Effector memory CD4-positive, alpha-beta T cell (primary cell): ENCODE measurements at regions not wholly inside any gene's neighbourhood (a gene's known extent, or its start where the extent isn't known, plus 50 kb on each side); places are given as distances from the start of the nearest gene placed in this dataset.
"Not testable (repeated sequence)": the region's sequence is repeated elsewhere in the genome, so short reads cannot be mapped to it uniquely, and the experiment has no call there.

Experiments used
- DNase-seq, 3 donors: peaks; one replicate each; pipeline ENCODE4 v3.0.0-alpha.2; 2020
- H3K27ac ChIP-seq: 2 replicates; pipeline ENCODE4 v1.7.0; 2013; ENCODE audit warnings: mild to moderate bottlenecking, low read length, moderate library complexity; ENCODE audit not compliant: insufficient read depth, poor library complexity, severe bottlenecking
- H3K27me3 ChIP-seq: replicated peaks from 2 replicates; pipeline ENCODE4 v1.7.0; 2013; ENCODE audit warnings: mild to moderate bottlenecking, low read length; ENCODE audit not compliant: insufficient read depth, control insufficient read depth, poor library complexity, severe bottlenecking
- H3K36me3 ChIP-seq: 2 replicates; pipeline ENCODE4 v1.7.0; 2013; ENCODE audit warnings: mild to moderate bottlenecking, low read length, moderate library complexity; ENCODE audit not compliant: control insufficient read depth, insufficient read depth
- H3K4me1 ChIP-seq: 2 replicates; pipeline ENCODE4 v1.7.0; 2013; ENCODE audit warnings: low read length, mild to moderate bottlenecking; ENCODE audit not compliant: control insufficient read depth, insufficient read depth, poor library complexity, severe bottlenecking
- H3K4me3 ChIP-seq: 2 replicates; pipeline ENCODE4 v1.7.0; 2013; ENCODE audit warnings: low read length, low read depth, mild to moderate bottlenecking; ENCODE audit not compliant: insufficient read depth, poor library complexity, severe bottlenecking
- H3K9me3 ChIP-seq: 2 replicates; pipeline ENCODE4 v1.7.0; 2013; ENCODE audit warnings: mild to moderate bottlenecking, low read length, moderate library complexity; ENCODE audit not compliant: control insufficient read depth

- DNase-seq, result no peak
- H3K4me1 ChIP-seq, result no peaks in the 10 kb centered on the region
- no peaks in the 10 kb centered on the region for H3K36me3 ChIP-seq
- H3K9me3 ChIP-seq, result no peaks in the 10 kb centered on the region
- H3K27ac ChIP-seq, result no peak overlapping the region
- H3K27me3 ChIP-seq, result no peaks in the 10 kb centered on the region
- H3K4me3 ChIP-seq, result no peak overlapping the region
Measured at GRCh38 chrX:13387666-13388494, 68.0 kb upstream of the ATXN3L start.

DNA sequence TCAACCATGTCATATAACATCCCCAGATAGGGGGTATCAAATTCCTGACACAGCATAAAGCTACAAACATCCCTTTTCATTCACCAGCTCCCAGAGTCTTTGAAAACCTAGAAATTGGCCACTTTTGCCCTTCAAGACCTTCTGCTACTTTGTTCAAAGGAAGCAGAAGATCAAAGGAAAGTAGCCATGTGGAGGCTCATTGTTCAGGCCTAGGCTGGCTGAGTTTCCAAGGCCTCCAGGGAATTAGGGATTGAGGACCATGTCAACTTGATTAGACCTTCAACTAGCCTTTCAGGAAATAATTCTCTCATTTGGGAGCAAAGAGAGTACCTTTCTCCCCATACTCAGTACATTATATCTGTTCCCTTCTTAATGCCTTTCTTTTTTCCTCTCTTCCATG is 66.8 kb upstream of the ATXN3L start:
- H3K27ac ChIP-seq, result no peak overlapping the region

DNA sequence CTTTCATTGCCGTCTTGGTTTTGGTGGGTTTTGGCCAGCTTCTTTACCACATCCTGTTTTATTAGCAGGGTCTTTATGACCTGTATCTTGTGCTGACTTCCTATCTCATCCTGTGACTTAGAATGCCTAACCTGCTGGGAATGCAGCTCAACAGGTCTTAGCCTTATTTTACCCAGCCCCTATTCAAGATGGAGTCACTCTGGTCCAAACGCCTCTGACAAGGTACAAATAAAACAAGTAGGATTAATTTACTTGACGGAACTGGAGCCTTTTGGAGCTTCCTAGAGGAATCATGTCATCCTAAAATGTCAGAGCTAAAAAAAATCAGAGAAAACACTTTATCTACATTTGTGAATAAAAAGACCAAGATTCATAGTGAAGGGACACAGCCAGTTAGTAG is 66.2 kb upstream of the ATXN3L start:
- Histone ChIP-seq H3K27me3 (no peaks in the 10 kb centered on the region), H3K9me3 (no peaks in the 10 kb centered on the region), H3K4me1 (no peaks in the 10 kb centered on the region)

More for the DNA sequence above, 66.8 kb upstream of the ATXN3L start:
- Histone ChIP-seq H3K36me3 (no peaks in the 10 kb centered on the region), H3K4me1 (no peaks in the 10 kb centered on the region), H3K27me3 (no peaks in the 10 kb centered on the region), H3K4me3 (no peak overlapping the region), H3K9me3 (no peaks in the 10 kb centered on the region)
- no peak for DNase-seq

GRCh38 chrX:13383907-13384306 is 64.1 kb upstream of the ATXN3L start:
- Histone ChIP-seq H3K36me3 (no peaks in the 10 kb centered on the region), H3K27ac (no peak overlapping the region), H3K4me3 (no peak overlapping the region), H3K27me3 (no peaks in the 10 kb centered on the region), H3K9me3 (no peaks in the 10 kb centered on the region), H3K4me1 (no peaks in the 10 kb centered on the region)
- no peak for DNase-seq

More for the DNA sequence above, 66.2 kb upstream of the ATXN3L start:
- no peak for DNase-seq
- Histone ChIP-seq H3K36me3 (no peaks in the 10 kb centered on the region), H3K4me3 (no peak overlapping the region), H3K27ac (no peak overlapping the region)

GRCh38 chrX:13381514-13381913 is 61.7 kb upstream of the ATXN3L start:
- Histone ChIP-seq H3K36me3 (no peaks in the 10 kb centered on the region), H3K9me3 (no peaks in the 10 kb centered on the region), H3K27me3 (no peaks in the 10 kb centered on the region), H3K27ac (no peak overlapping the region), H3K4me3 (no peak overlapping the region), H3K4me1 (no peaks in the 10 kb centered on the region)
- DNase-seq, result no peak

DNA sequence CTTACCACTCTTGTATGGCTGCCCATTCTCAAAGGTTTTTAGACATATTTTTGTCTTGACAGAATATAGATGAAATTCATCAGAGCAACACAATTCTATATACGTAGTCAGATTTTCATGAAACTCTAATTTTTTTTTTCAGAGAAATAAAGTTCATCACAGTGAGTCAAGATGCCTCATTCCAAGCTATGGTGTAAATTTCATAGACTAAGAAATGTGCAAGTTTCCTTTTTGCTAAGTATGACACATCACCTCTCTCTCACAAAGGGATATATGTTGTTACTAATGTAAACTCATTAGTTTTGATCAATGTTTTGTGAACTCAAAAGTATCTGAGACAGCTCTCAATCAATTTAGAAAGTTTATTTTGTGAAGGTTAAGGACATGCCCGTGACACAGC is 60.4 kb upstream of the ATXN3L start:
- no peaks in the 10 kb centered on the region for H3K9me3 ChIP-seq
- H3K27ac ChIP-seq, result no peak overlapping the region
- H3K4me3 ChIP-seq, result no peak overlapping the region
- no peaks in the 10 kb centered on the region for H3K4me1 ChIP-seq
- no peaks in the 10 kb centered on the region for H3K36me3 ChIP-seq
- no peak for DNase-seq
- H3K27me3 ChIP-seq, result no peaks in the 10 kb centered on the region

GRCh38 chrX:13378562-13379518 is 59.0 kb upstream of the ATXN3L start:
- H3K36me3 ChIP-seq, H3K27me3 ChIP-seq, H3K4me1 ChIP-seq, H3K4me3 ChIP-seq, H3K9me3 ChIP-seq, DNase-seq, H3K27ac ChIP-seq: not testable (repeated sequence)

- Histone ChIP-seq H3K27me3 (no peaks in the 10 kb centered on the region), H3K36me3 (no peaks in the 10 kb centered on the region), H3K9me3 (no peaks in the 10 kb centered on the region), H3K4me1 (no peaks in the 10 kb centered on the region), H3K27ac (no peak overlapping the region), H3K4me3 (no peak overlapping the region)
- no peak for DNase-seq
Measured at GRCh38 chrX:13377550-13377934, 57.7 kb upstream of the ATXN3L start.

DNA sequence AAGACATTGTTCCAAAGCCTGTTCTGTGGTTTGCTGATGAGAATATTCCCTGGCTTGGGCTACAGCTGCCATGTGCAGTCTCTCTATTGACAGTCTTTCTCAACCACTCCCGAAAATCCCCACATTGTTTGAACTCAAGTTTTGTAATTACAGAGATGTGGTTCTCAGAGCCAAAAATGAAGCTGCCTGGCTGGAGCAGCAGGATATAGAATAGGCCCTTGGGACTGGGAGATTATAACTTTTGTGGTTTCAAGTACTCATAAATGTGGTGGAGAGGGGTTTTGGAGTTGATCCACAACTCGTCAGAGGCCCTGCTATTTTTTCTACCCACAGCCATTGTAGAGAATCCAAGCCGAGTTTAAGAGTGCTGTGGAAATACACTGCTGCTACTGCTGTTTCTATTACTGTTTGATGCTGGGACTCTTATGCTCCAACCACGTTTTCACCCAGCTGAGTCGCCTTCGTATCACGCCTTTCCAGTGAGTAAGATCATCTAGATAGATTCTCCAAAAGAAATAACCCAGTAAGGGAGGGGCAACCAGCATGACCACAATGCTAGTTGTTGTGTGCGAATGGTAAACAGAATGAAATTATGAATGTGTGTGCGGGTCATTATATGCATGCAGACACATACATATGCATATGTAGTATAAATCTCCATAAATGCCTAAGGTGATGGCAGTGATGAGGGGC is 57.1 kb upstream of the ATXN3L start:
- Histone ChIP-seq H3K27me3 (no peaks in the 10 kb centered on the region), H3K27ac (no peak overlapping the region), H3K4me1 (no peaks in the 10 kb centered on the region), H3K36me3 (no peaks in the 10 kb centered on the region), H3K9me3 (no peaks in the 10 kb centered on the region), H3K4me3 (no peak overlapping the region)
- no peak for DNase-seq
